ENCODE measurements at regions not wholly inside any gene's neighbourhood (a gene's known extent, or its start where the extent isn't known, plus 50 kb on each side); places are given as distances from the start of the nearest gene placed in this dataset.
"Not testable (repeated sequence)": the region's sequence is repeated elsewhere in the genome, so short reads cannot be mapped to it uniquely, and the experiment has no call there.

GRCh38 chr1:2956576-2956975 is 64.7 kb upstream of the ACTRT2 start:
- H3K27me3 Mint-ChIP-seq (ENCODE audit: low read depth, unreplicated experiment), result peaks cover 13% of the 10 kb centered on the region
- no peaks in the 10 kb centered on the region for H3K4me1 ChIP-seq (ENCODE audit: insufficient read depth, low read length)
- H3K4me2 ChIP-seq (ENCODE audit: low read length), result no peak overlapping the region
- H4K20me1 ChIP-seq (ENCODE audit: insufficient read depth, low read length), result no peaks in the 10 kb centered on the region
- no peaks in the 10 kb centered on the region for H3K36me3 ChIP-seq (ENCODE audit: insufficient read depth, low read length)
- no peak overlapping the region for H3K4me3 Mint-ChIP-seq (ENCODE audit: unreplicated experiment)
- no peak overlapping the region for H3K9ac ChIP-seq (ENCODE audit: low read length)
- peaks cover 11% of the 10 kb centered on the region for H3K9me3 ChIP-seq (ENCODE audit: insufficient read depth, low read depth, low read length)
- H3K9me3 Mint-ChIP-seq (ENCODE audit: unreplicated experiment), result peaks cover 27% of the 10 kb centered on the region
- no peak for FAIRE-seq
- DNase-seq (ENCODE audit: low read depth), result no peak
- no peak overlapping the region for H3K4me3 ChIP-seq (ENCODE audit: insufficient read depth, low read depth, low read length)
- TF ChIP-seq CTCF (IDR thresholded peaks at IDR 0.05; ENCODE audit: insufficient read depth, low read depth, low read length) (no peak), EZH2 (IDR thresholded peaks at IDR 0.05; ENCODE audit: insufficient read depth, low read length) (no peak)
- no peaks in the 10 kb centered on the region for H3K36me3 Mint-ChIP-seq (ENCODE audit: low read depth, unreplicated experiment)
- H3K27ac ChIP-seq (ENCODE audit: low read depth, low read length), result no peak overlapping the region
- H3K79me2 ChIP-seq (ENCODE audit: insufficient read depth, low read length), result no peaks in the 10 kb centered on the region
- no peak overlapping the region for H3K27ac Mint-ChIP-seq (ENCODE audit: unreplicated experiment)
- H3K4me1 Mint-ChIP-seq (ENCODE audit: low read depth, unreplicated experiment), result no peaks in the 10 kb centered on the region
- no peak overlapping the region for H2AFZ ChIP-seq (ENCODE audit: low read depth, low read length)
- no peaks in the 10 kb centered on the region for H3K27me3 ChIP-seq (ENCODE audit: insufficient read depth, low read length)

GRCh38 chr1:2957329-2957728 is 63.9 kb upstream of the ACTRT2 start:
- Histone ChIP-seq H3K9me3 (ENCODE audit: insufficient read depth, low read depth, low read length) (peaks cover 11% of the 10 kb centered on the region), H3K79me2 (ENCODE audit: insufficient read depth, low read length) (no peaks in the 10 kb centered on the region), H3K4me2 (ENCODE audit: low read length) (no peak overlapping the region), H4K20me1 (ENCODE audit: insufficient read depth, low read length) (no peaks in the 10 kb centered on the region), H3K9ac (ENCODE audit: low read length) (no peak overlapping the region), H3K4me3 (ENCODE audit: insufficient read depth, low read depth, low read length) (no peak overlapping the region), H3K27ac (ENCODE audit: low read depth, low read length) (no peak overlapping the region), H2AFZ (ENCODE audit: low read depth, low read length) (no peak overlapping the region), H3K27me3 (ENCODE audit: insufficient read depth, low read length) (no peaks in the 10 kb centered on the region), H3K36me3 (ENCODE audit: insufficient read depth, low read length) (no peaks in the 10 kb centered on the region), H3K4me1 (ENCODE audit: insufficient read depth, low read length) (no peaks in the 10 kb centered on the region)
- TF ChIP-seq CTCF (IDR thresholded peaks at IDR 0.05; ENCODE audit: insufficient read depth, low read depth, low read length), result no peak
- no peak for TF ChIP-seq EZH2 (IDR thresholded peaks at IDR 0.05; ENCODE audit: insufficient read depth, low read length)
- no peak for FAIRE-seq
- Mint-ChIP-seq H3K9me3 (ENCODE audit: unreplicated experiment) (peaks cover 24% of the 10 kb centered on the region), H3K27ac (ENCODE audit: unreplicated experiment) (no peak overlapping the region), H3K36me3 (ENCODE audit: low read depth, unreplicated experiment) (no peaks in the 10 kb centered on the region), H3K4me1 (ENCODE audit: low read depth, unreplicated experiment) (no peaks in the 10 kb centered on the region), H3K4me3 (ENCODE audit: unreplicated experiment) (no peak overlapping the region), H3K27me3 (ENCODE audit: low read depth, unreplicated experiment) (peaks cover 11% of the 10 kb centered on the region)
- DNase-seq (ENCODE audit: low read depth), result no peak

GRCh38 chr1:2959881-2960280 is 61.4 kb upstream of the ACTRT2 start:
- not testable (repeated sequence) for H3K36me3 ChIP-seq (ENCODE audit: insufficient read depth, low read length); H4K20me1 ChIP-seq (ENCODE audit: insufficient read depth, low read length); H3K4me1 Mint-ChIP-seq (ENCODE audit: low read depth, unreplicated experiment); H3K36me3 Mint-ChIP-seq (ENCODE audit: low read depth, unreplicated experiment); H3K4me3 ChIP-seq (ENCODE audit: insufficient read depth, low read depth, low read length); H3K27me3 ChIP-seq (ENCODE audit: insufficient read depth, low read length); H3K27me3 Mint-ChIP-seq (ENCODE audit: low read depth, unreplicated experiment); H3K27ac ChIP-seq (ENCODE audit: low read depth, low read length); H3K79me2 ChIP-seq (ENCODE audit: insufficient read depth, low read length); H3K4me2 ChIP-seq (ENCODE audit: low read length); H3K9ac ChIP-seq (ENCODE audit: low read length); H3K4me1 ChIP-seq (ENCODE audit: insufficient read depth, low read length); H2AFZ ChIP-seq (ENCODE audit: low read depth, low read length); H3K4me3 Mint-ChIP-seq (ENCODE audit: unreplicated experiment); DNase-seq (ENCODE audit: low read depth); FAIRE-seq; H3K27ac Mint-ChIP-seq (ENCODE audit: unreplicated experiment)
- peaks cover 11% of the 10 kb centered on the region for H3K9me3 Mint-ChIP-seq (ENCODE audit: unreplicated experiment)
- peaks cover 15% of the 10 kb centered on the region for H3K9me3 ChIP-seq (ENCODE audit: insufficient read depth, low read depth, low read length)
